Right lobe of liver (tissue), 6 donors: ENCODE measurements at regions not wholly inside any gene's neighbourhood (a gene's known extent, or its start where the extent isn't known, plus 50 kb on each side); places are given as distances from the start of the nearest gene placed in this dataset.

Experiments
- ATAC-seq, 4 donors: fragments of 200-7000 bp; cut with Tn5 transposase; one replicate each; pipeline ENCODE4 v1.9.1; 2020; ENCODE audit warnings: mild to moderate bottlenecking in 4 of 4, moderate library complexity in 4 of 4
- DNase-seq, 3 donors: peaks; one replicate each; pipeline ENCODE4 v3.0.0-alpha.2; 2020
- H3K27ac ChIP-seq, 3 donors: fragments of 200-600 bp; one replicate each; pipeline ENCODE4 v1.8.0; 2022
- H3K27me3 ChIP-seq, 2 donors: fragments of 200-600 bp; one replicate each; pipeline ENCODE4 v1.8.0; 2022
- H3K36me3 ChIP-seq, 4 donors: fragments of 200-600 bp; sonication (generic) in 1 of 4; one replicate each; pipeline versions ENCODE4 v1.5.1 to v1.8.0; 2017 to 2022; ENCODE audit warnings: control low read depth in 1 of 4
- H3K4me1 ChIP-seq, 4 donors: fragments of 200-600 bp; sonication (generic) in 1 of 4; one replicate each; pipeline versions ENCODE4 v1.5.1 to v1.8.0; 2017 to 2022; ENCODE audit warnings: control low read depth in 1 of 4
- H3K4me3 ChIP-seq, 3 donors: fragments of 200-600 bp; one replicate each; pipeline ENCODE4 v1.8.0; 2022
- H3K9me3 ChIP-seq, 4 donors: fragments of 200-600 bp; sonication (generic) in 1 of 4; one replicate each; pipeline versions ENCODE4 v1.5.1 to v1.8.0; 2017 to 2022; ENCODE audit warnings: control low read depth in 1 of 4
- CTCF ChIP-seq, 4 donors: fragments of 200-600 bp in 3 of 4; fragments of 450-650 bp in 1 of 4; IDR thresholded peaks; one replicate each; pipeline versions ENCODE4 v1.5.1 to v1.8.0; 2016 to 2022; ENCODE audit warnings: antibody characterized with exemption in 4 of 4, mild to moderate bottlenecking in 2 of 4
- POLR2A ChIP-seq: fragments of 450-650 bp; IDR thresholded peaks from one replicate; pipeline ENCODE4 v1.6.1; 2017; ENCODE audit warnings: antibody characterized with exemption, mild to moderate bottlenecking
- WGBS: methylation state at CpG from one replicate; pipeline ENCODE4 v1.1.6; 2018; ENCODE audit warnings: low coverage, low lambda C conversion rate; ENCODE audit not compliant: insufficient coverage; ENCODE audit errors: missing lambda C conversion rate; 5-methylcytosine and 5-hydroxymethylcytosine counted together
- intact Hi-C, 2 donors: fragments of 100-400 bp; cut with DNase I; formaldehyde crosslinking; loops; one replicate each; pipeline versions ENCODE4 v1.11.2 to v1.14.1; 2022
- donor health status: DM: no; HTN: yes; CAD: no.
- donor health status: DM: no; HTN: no; CAD: no.
- donor health status: DM: no; HTN: no; CAD: no.
- donor health status: DM: no; HTN: yes; CAD: no.
- donor health status: DM: no; HTN: yes; CAD: no.

DNA sequence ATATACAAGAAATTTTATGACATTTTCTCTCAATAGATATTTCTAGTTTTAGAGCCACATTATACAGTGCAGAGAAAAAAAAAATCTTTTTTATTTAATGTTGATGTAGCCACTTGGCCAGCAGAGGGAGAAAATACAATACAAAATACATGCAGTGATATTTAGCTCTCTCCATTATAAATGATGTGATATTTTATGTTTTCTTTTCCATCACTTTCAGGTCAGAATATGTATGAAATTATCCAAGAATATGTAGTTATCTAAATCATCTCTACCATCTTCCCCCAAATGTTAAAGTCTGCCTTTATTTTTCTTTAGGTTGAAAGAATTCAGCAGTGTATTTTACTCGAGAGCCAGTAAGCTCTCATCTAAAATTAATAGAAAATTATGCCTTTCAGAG is 533.6 kb upstream of the FSHR start:
- no peak overlapping the region for H3K4me3 ChIP-seq
- H3K27me3 ChIP-seq: no peaks in the 10 kb centered on the region
- no peak overlapping the region for H3K27ac ChIP-seq
- WGBS: 23% methylated on average over 1 of the region's 1 CpG
- DNase-seq (no peak), ATAC-seq (peak in 1 of 4 donors; percentile 32)
- no peaks in the 10 kb centered on the region for H3K4me1 ChIP-seq
- intact Hi-C loops: no loop called here
- H3K36me3 ChIP-seq: peaks cover 0 to 2% (median 0%) of the 10 kb centered on the region in 4 donors
- TF ChIP-seq POLR2A: no peak
- peak; percentile 16 to 34 (median 26) for TF ChIP-seq CTCF (IDR thresholded peaks at IDR 0.05)
- H3K9me3 ChIP-seq: no peaks in the 10 kb centered on the region

DNA sequence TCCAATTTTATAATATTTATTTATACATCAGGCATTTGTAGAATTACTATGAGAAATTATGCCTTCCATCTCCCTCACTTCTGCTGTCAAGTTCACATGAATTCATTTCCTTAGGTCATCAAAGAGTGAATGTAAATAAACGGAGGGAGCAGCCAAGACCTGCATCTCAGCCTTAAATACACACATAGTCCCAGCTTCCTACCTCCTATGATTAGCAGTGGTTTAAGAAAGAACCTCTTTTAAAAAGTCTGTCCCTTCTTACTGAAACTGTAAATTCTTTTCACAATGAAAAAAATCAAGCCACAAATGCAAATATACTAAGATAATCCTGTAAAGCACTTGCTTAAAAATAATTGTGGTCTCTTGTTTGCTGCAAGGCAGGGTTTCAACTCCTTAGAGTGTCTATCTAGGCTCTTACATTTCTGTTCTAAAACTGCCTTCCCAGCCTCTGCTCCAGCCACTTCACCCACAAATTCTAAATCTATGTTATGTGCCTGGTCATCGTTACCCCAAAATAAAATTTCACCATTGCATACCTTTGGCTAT is 532.7 kb upstream of the FSHR start:
- Histone ChIP-seq H3K4me3 (no peak overlapping the region), H3K4me1 (no peaks in the 10 kb centered on the region)

DNA sequence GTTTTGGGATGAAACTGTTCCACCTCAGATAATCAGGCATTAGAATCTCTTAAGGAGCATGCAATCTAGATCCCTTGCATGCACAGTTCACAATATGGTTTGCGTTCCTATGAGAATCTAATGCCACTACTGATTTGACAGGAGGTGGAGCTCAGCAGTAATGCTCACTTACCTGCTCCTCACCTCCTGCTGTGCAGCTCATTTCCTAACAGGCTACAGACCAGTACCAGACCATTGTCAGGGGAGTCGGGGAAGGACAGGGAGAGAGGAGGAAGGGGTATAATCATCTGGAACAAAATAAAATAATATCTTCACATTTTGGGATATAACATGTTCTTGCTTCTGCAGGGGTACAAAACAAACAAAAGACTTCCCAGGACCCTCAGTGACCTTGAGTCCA is 532.0 kb upstream of the FSHR start:
- 37% methylated on average over 2 of the region's 2 CpGs for WGBS
- intact Hi-C loops: no loop called here
- Histone ChIP-seq H3K4me1 (no peaks in the 10 kb centered on the region), H3K36me3 (peaks cover 0 to 2% (median 0%) of the 10 kb centered on the region in 4 donors), H3K9me3 (no peaks in the 10 kb centered on the region), H3K27ac (no peak overlapping the region), H3K4me3 (no peak overlapping the region), H3K27me3 (no peaks in the 10 kb centered on the region)
- no peak for ATAC-seq
- TF ChIP-seq POLR2A: no peak
- TF ChIP-seq CTCF (IDR thresholded peaks at IDR 0.05): no peak
- DNase-seq: no peak

More for the DNA sequence above, 532.7 kb upstream of the FSHR start:
- intact Hi-C loops: no loop called here
- WGBS: 16% methylated on average over 2 of the region's 2 CpGs
- no peaks in the 10 kb centered on the region for H3K27me3 ChIP-seq
- TF ChIP-seq POLR2A: no peak
- TF ChIP-seq CTCF (IDR thresholded peaks at IDR 0.05): no peak
- no peak for ATAC-seq
- H3K27ac ChIP-seq: no peak overlapping the region
- peaks cover 0 to 2% (median 0%) of the 10 kb centered on the region in 4 donors for H3K36me3 ChIP-seq
- H3K9me3 ChIP-seq: no peaks in the 10 kb centered on the region
- no peak for DNase-seq

DNA sequence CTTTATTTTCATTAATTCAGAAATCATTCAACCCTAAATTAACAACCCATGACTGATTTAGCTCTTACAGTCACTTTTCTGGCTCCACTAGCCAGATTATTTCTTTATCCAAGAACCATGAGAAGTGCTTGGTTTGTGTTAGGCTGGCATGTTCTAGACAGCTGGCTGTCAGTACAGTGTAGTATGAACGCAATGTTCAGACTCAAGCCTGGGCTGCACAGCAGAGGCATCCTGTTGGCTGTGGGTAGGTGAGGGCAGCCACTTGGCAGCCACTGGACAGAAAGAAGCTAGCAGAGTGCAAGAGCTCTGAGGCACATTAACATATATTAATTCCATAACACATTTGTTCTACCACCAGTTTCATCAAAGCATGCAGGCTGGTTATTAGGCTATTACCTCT is 522.9 kb upstream of the FSHR start:
- intact Hi-C loops: no loop called here
- TF ChIP-seq CTCF (IDR thresholded peaks at IDR 0.05) (no peak), POLR2A (no peak)
- 57% methylated on average over 1 of the region's 1 CpG for WGBS

DNA sequence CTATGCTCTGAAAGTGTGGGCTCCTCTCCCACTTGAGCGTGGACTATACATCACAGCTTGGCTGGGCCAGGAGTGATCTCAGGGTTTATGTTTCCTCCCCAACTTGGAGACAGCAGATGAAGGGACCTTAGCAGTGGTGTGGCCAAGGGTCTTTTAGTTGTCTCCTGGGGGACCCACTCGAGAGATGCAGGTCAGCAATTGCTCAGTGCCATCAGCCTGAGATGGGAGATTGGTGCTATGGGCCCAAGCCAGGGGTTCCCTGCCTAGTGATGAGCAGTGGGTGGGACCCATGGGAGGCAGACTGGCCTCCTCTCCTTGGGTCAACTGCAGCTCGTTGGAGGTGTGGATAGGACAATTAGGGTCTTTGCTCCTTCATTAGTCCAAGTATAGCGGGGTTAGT is 510.5 kb upstream of the FSHR start:
- Histone ChIP-seq H3K36me3 (no peaks in the 10 kb centered on the region), H3K27ac (no peak overlapping the region), H3K9me3 (no peaks in the 10 kb centered on the region), H3K4me3 (no peak overlapping the region), H3K27me3 (no peaks in the 10 kb centered on the region), H3K4me1 (no peaks in the 10 kb centered on the region)
- 31% methylated on average over 3 of the region's 4 CpGs for WGBS
- TF ChIP-seq POLR2A: no peak
- no peak for TF ChIP-seq CTCF (IDR thresholded peaks at IDR 0.05)
- intact Hi-C loops: no loop called here
- no peak for DNase-seq
- no peak for ATAC-seq

More for the DNA sequence above, 522.9 kb upstream of the FSHR start:
- Histone ChIP-seq H3K36me3 (no peaks in the 10 kb centered on the region), H3K4me3 (no peak overlapping the region), H3K27me3 (no peaks in the 10 kb centered on the region), H3K4me1 (no peaks in the 10 kb centered on the region), H3K9me3 (no peaks in the 10 kb centered on the region), H3K27ac (no peak overlapping the region)
- DNase-seq (no peak), ATAC-seq (no peak)
